ENCODE measurements at regions not wholly inside any gene's neighbourhood (a gene's known extent, or its start where the extent isn't known, plus 50 kb on each side); places are given as distances from the start of the nearest gene placed in this dataset.
A peak's percentile ranks its signal among the peaks of the same experiment; 100 is the strongest.
"Not testable (repeated sequence)": the region's sequence is repeated elsewhere in the genome, so short reads cannot be mapped to it uniquely, and the experiment has no call there.

DNA sequence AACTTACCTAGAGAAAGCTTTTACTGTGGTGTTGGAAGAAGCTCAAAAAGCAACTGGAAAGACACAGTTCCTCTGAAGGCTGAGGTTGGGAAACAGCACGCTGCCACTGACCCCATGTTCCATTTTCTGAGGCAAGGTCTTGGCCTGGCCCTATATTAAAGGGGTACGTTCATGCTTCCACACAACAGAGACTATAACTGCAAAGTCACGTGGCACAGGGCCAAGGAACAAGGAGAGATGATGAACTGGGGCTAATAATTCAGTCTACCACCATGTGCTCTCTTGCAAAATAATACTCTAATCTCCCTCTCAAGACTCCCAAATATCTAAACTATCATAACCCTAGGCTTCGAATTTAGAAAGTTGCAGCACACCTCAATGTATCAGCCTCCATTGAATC, 381.6 kb downstream of the DSEL start:
- ATAC-seq (no peak), DNase-seq (no peak)
- Mint-ChIP-seq H3K27me3 (no peaks in the 10 kb centered on the region), H3K4me1 (no peaks in the 10 kb centered on the region), H3K36me3 (ENCODE audit: low read depth) (no peaks in the 10 kb centered on the region), H3K27ac (no peak overlapping the region), H3K4me3 (no peak overlapping the region), H3K9me3 (no peaks in the 10 kb centered on the region)

GRCh38 chr18:67133669-67134068, 382.9 kb downstream of the DSEL start:
- no peaks in the 10 kb centered on the region for H3K9me3 Mint-ChIP-seq
- H3K4me1 Mint-ChIP-seq = no peaks in the 10 kb centered on the region
- no peak overlapping the region for H3K27ac Mint-ChIP-seq
- ATAC-seq (no peak), DNase-seq (no peak)
- no peak overlapping the region for H3K4me3 Mint-ChIP-seq
- H3K27me3 Mint-ChIP-seq = no peaks in the 10 kb centered on the region
- H3K36me3 Mint-ChIP-seq (ENCODE audit: low read depth) = no peaks in the 10 kb centered on the region

DNA sequence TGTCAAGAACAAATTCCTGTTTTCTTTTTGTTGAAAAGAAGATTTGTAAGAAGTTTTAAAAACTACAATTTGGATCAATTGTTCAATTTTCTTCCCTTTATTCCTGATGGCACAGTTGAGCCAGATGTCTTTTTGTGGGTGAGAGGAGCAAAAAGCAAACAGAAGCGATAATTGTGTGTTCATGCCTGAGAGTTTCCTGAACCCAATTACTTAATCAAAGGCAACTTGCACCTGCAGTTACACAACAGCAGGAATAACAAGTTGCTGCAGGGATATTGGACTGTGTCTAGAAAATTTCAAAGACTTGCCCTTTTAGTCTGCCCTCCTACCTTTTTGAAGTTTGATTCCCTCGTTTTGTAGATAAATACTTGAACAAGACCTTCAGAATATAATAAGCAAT, 383.6 kb downstream of the DSEL start:
- no peak overlapping the region for H3K27ac Mint-ChIP-seq
- no peak for DNase-seq
- no peaks in the 10 kb centered on the region for H3K36me3 Mint-ChIP-seq (ENCODE audit: low read depth)
- no peak for ATAC-seq
- no peaks in the 10 kb centered on the region for H3K4me1 Mint-ChIP-seq
- peaks cover 4% of the 10 kb centered on the region for H3K9me3 Mint-ChIP-seq
- no peak overlapping the region for H3K4me3 Mint-ChIP-seq
- no peaks in the 10 kb centered on the region for H3K27me3 Mint-ChIP-seq

GRCh38 chr18:67131498-67131897, 385.0 kb downstream of the DSEL start:
- Mint-ChIP-seq H3K9me3 (peaks cover 4% of the 10 kb centered on the region), H3K27me3 (no peaks in the 10 kb centered on the region), H3K27ac (no peak overlapping the region), H3K4me1 (no peaks in the 10 kb centered on the region), H3K36me3 (ENCODE audit: low read depth) (no peaks in the 10 kb centered on the region), H3K4me3 (no peak overlapping the region)
- ATAC-seq = no peak
- no peak for DNase-seq

- DNase-seq; H3K9me3 Mint-ChIP-seq; H3K36me3 Mint-ChIP-seq (ENCODE audit: low read depth); ATAC-seq; H3K27me3 Mint-ChIP-seq; H3K4me1 Mint-ChIP-seq; H3K27ac Mint-ChIP-seq; H3K4me3 Mint-ChIP-seq: not testable (repeated sequence)
Measured at GRCh38 chr18:67126751-67127150, 389.8 kb downstream of the DSEL start.

DNA sequence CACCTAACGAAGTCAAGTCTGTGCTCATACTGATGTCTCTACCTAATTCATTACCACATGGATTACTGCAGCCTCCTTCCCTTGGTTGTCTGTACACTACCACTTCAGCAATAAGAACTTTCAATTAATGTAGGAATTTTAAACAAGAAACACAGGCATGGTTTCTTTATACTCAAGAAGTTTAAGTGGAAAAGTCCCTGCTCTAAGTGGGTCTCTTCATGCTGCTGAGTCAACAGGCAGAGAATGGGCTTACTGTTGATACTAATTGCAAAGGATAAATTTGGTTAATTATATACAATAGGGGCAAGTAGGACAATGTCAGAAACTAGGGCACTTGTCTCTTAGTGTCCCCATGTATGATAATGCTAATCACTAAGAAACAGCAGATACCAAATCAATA, 392.6 kb downstream of the DSEL start:
- Mint-ChIP-seq H3K36me3 (ENCODE audit: low read depth) (no peaks in the 10 kb centered on the region), H3K4me3 (no peak overlapping the region), H3K27me3 (no peaks in the 10 kb centered on the region), H3K4me1 (no peaks in the 10 kb centered on the region), H3K27ac (no peak overlapping the region), H3K9me3 (peaks cover 4% of the 10 kb centered on the region)
- DNase-seq = no peak
- ATAC-seq = no peak

- Mint-ChIP-seq H3K27ac (no peak overlapping the region), H3K27me3 (no peaks in the 10 kb centered on the region), H3K4me1 (no peaks in the 10 kb centered on the region), H3K9me3 (no peaks in the 10 kb centered on the region), H3K36me3 (ENCODE audit: low read depth) (no peaks in the 10 kb centered on the region), H3K4me3 (no peak overlapping the region)
- DNase-seq (no peak), ATAC-seq (no peak)
Measured at GRCh38 chr18:67117804-67118203, 398.7 kb downstream of the DSEL start.

DNA sequence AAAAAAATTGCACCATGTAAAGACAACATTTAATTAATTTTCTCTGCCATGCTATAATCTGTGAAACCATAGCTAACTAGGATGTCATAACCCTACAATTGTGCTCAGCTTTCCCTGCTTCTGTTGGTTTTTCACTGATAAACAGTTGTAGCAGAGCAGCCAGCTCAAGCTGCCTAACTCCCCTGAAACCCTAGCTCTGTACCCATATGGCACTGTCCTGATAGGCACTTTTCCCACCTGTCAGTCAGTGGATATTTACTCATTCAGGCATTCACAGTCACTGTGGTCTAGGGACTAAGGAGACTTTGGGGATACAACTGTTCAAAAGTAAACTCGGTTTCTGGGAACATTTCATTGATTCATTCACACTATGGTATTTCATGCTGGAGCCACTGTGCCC, 407.0 kb downstream of the DSEL start:
- ATAC-seq (no peak), DNase-seq (no peak)
- no peak overlapping the region for H3K4me3 Mint-ChIP-seq
- no peak overlapping the region for H3K27ac Mint-ChIP-seq
- H3K9me3 Mint-ChIP-seq = no peaks in the 10 kb centered on the region
- H3K4me1 Mint-ChIP-seq = no peaks in the 10 kb centered on the region
- H3K27me3 Mint-ChIP-seq = no peaks in the 10 kb centered on the region
- H3K36me3 Mint-ChIP-seq (ENCODE audit: low read depth) = no peaks in the 10 kb centered on the region

DNA sequence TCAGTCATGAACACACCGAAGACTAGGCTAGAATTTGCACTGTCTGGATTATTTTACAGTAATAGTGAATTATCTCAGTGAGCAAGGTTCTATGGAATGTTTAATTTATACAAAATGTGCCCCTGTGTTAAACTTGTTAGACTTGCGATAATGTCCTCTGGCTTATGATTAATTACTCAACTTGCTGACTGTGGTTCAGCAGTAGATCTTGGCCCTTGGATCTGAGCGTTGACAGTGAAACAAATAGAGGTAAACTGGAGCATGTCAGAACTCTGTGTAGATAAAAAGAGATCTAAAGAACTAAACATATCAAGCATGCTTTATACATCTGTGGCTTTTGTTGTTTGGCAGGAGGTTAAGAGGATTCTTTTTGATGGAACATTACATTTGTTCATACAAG, 407.6 kb downstream of the DSEL start:
- no peaks in the 10 kb centered on the region for H3K9me3 Mint-ChIP-seq
- H3K27ac Mint-ChIP-seq = no peak overlapping the region
- peaks cover 1% of the 10 kb centered on the region for H3K27me3 Mint-ChIP-seq
- no peaks in the 10 kb centered on the region for H3K36me3 Mint-ChIP-seq (ENCODE audit: low read depth)
- no peaks in the 10 kb centered on the region for H3K4me1 Mint-ChIP-seq
- ATAC-seq (no peak), DNase-seq (no peak)
- H3K4me3 Mint-ChIP-seq = no peak overlapping the region

DNA sequence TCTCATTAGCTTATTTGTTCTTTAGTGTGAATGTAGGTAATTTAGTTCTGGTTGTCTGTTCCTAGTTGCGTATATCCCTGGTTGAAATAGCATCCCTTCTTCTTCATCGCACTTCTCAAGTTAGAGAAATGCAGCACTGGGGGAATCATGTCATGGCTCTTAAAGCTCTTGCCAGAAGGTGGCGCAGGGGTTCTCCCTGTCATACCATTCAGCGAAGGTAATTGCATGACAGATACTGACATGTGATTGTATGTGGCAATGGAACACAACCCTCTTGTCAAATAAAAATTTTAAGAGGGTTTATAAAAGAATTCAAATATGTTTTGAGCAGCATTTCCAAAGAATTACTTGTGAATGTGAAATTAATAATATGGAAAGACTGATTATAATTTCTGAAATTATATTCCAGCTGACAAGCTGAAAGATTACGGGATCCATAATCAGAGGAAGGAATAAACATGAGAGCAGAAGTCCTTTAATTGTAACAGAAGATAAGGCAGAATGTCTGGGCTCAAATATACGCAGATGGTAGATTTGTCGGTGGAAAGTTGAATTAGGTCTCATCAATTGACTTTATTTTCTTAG, 411.7 kb downstream of the DSEL start:
- H3K36me3 Mint-ChIP-seq (ENCODE audit: low read depth) = no peaks in the 10 kb centered on the region
- H3K9me3 Mint-ChIP-seq = no peaks in the 10 kb centered on the region
- no peaks in the 10 kb centered on the region for H3K4me1 Mint-ChIP-seq
- DNase-seq = peak; percentile 47
- ATAC-seq = peak; percentile 77
- no peak overlapping the region for H3K4me3 Mint-ChIP-seq
- H3K27me3 Mint-ChIP-seq = peaks cover 2% of the 10 kb centered on the region
- no peak overlapping the region for H3K27ac Mint-ChIP-seq

GRCh38 chr18:67094123-67094522, 422.4 kb downstream of the DSEL start:
- ATAC-seq (no peak), DNase-seq (no peak)
- H3K9me3 Mint-ChIP-seq = no peaks in the 10 kb centered on the region
- H3K27me3 Mint-ChIP-seq = peaks cover 4% of the 10 kb centered on the region
- H3K36me3 Mint-ChIP-seq (ENCODE audit: low read depth) = no peaks in the 10 kb centered on the region
- no peak overlapping the region for H3K27ac Mint-ChIP-seq
- no peak overlapping the region for H3K4me3 Mint-ChIP-seq
- no peaks in the 10 kb centered on the region for H3K4me1 Mint-ChIP-seq

- ATAC-seq (no peak), DNase-seq (no peak)
- Mint-ChIP-seq H3K4me3 (no peak overlapping the region), H3K9me3 (no peaks in the 10 kb centered on the region), H3K27me3 (peaks cover 4% of the 10 kb centered on the region), H3K4me1 (no peaks in the 10 kb centered on the region), H3K27ac (no peak overlapping the region), H3K36me3 (ENCODE audit: low read depth) (no peaks in the 10 kb centered on the region)
Measured at GRCh38 chr18:67092141-67092540, 424.4 kb downstream of the DSEL start.

DNA sequence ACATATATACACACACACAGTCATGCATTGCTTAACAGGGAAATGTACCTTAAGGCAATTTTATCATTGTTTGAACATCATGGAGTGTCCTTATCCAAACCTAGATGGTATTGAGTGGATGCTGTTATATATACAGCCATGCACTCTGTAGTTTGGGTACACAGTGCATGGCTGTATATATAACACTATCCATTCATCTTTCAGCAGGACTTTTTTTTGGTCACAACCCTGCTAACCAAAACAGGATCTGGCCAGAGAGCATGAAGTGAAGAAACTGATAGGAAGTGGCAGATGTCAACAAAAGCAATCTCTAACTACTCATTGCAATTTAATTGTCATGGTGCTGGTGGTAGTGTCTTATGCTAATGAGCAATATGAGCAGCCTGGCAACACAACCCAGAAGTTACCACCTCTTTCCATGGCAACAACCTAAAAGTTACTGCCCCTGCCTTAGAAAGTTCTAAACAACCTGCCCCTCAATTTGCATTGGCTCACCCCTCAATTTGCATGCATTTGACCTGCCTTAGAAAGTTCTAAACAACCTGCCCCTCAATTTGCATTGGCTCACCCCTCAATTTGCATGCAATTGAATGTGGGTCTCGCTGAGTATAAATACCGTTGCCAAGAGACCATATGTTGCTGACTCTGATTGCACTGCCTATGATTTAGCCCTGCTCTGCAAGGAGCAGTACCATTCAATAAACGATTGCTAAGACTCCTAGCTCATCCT, 434.9 kb downstream of the DSEL start:
- no peaks in the 10 kb centered on the region for H3K27me3 Mint-ChIP-seq
- no peak for ATAC-seq
- H3K4me1 Mint-ChIP-seq = no peaks in the 10 kb centered on the region
- H3K36me3 Mint-ChIP-seq (ENCODE audit: low read depth) = no peaks in the 10 kb centered on the region
- DNase-seq = no peak
- H3K4me3 Mint-ChIP-seq = no peak overlapping the region
- no peak overlapping the region for H3K27ac Mint-ChIP-seq
- H3K9me3 Mint-ChIP-seq = no peaks in the 10 kb centered on the region

DNA sequence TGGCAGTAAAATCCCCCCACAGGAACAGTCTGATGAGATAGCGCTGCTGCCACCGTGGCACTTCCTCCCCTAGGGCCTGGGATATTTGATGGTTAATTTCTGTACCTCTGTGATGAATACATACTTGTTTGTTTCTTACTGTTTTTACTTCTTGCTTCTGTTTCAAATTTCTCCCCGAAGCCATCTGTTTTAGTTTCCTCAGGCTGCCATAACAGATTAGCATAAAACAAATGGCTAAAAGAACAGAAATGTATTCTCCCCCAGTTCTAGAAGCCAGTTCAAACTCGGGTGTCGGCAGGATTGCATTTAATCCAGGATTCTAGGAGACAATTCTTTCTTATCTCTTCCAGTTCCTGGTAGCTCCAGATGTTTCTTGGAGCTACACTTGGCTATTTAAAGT, 435.9 kb downstream of the DSEL start:
- Mint-ChIP-seq H3K27me3 (no peaks in the 10 kb centered on the region), H3K36me3 (ENCODE audit: low read depth) (no peaks in the 10 kb centered on the region), H3K27ac (no peak overlapping the region), H3K4me3 (no peak overlapping the region), H3K9me3 (no peaks in the 10 kb centered on the region), H3K4me1 (no peaks in the 10 kb centered on the region)
- DNase-seq (no peak), ATAC-seq (no peak)

GRCh38 chr18:67074309-67074708, 442.2 kb downstream of the DSEL start:
- Mint-ChIP-seq H3K27me3 (peaks cover 1% of the 10 kb centered on the region), H3K36me3 (ENCODE audit: low read depth) (no peaks in the 10 kb centered on the region), H3K9me3 (no peaks in the 10 kb centered on the region), H3K4me3 (no peak overlapping the region), H3K4me1 (no peaks in the 10 kb centered on the region), H3K27ac (no peak overlapping the region)
- ATAC-seq (no peak), DNase-seq (no peak)

DNA sequence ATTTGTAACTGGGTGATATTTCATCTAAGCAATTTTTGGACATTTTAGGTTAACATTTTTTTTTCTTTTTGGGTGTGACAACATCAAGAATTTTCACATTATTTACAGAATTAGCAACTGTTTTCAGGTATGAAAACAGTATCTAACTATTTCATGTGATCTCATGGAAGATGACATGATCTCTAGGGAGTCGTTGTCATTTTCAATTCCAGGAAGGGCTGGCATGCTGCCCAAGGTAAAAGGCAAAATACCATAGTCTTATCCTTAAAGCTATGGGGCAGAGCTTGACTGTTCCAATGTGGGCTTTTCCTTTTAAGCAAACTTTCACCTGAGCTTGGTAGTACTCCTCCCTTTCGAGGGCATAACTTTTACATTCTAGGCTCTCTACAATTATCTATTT, 443.7 kb downstream of the DSEL start:
- H3K27ac Mint-ChIP-seq = no peak overlapping the region
- H3K4me1 Mint-ChIP-seq = no peaks in the 10 kb centered on the region
- DNase-seq = no peak
- ATAC-seq = no peak
- H3K4me3 Mint-ChIP-seq = no peak overlapping the region
- no peaks in the 10 kb centered on the region for H3K36me3 Mint-ChIP-seq (ENCODE audit: low read depth)
- no peaks in the 10 kb centered on the region for H3K9me3 Mint-ChIP-seq
- peaks cover 1% of the 10 kb centered on the region for H3K27me3 Mint-ChIP-seq

Measured in activated naive CD8-positive, alpha-beta T cell treated with anti-CD3 and anti-CD28 coated beads, Interleukin-2, amount 50 U/mL, for 24 hours (primary cell).